Progenitor cell of endocrine pancreas (in vitro differentiated cells): ENCODE measurements at regions not wholly inside any gene's neighbourhood (a gene's known extent, or its start where the extent isn't known, plus 50 kb on each side); places are given as distances from the start of the nearest gene placed in this dataset.
"Not testable (repeated sequence)": the region's sequence is repeated elsewhere in the genome, so short reads cannot be mapped to it uniquely, and the experiment has no call there.

ENCODE experiments used
- DNase-seq: peaks from one replicate; pipeline ENCODE4 v3.0.0; 2021; ENCODE audit warnings: low spot score; ENCODE audit not compliant: unreplicated experiment
- H3K27ac Mint-ChIP-seq: 2 replicates; pipeline ENCODE4 v1.8.0; 2021; ENCODE audit warnings: mild to moderate bottlenecking, moderate library complexity, mixed read lengths
- H3K27me3 Mint-ChIP-seq: 2 replicates; pipeline ENCODE4 v1.8.0; 2021; ENCODE audit warnings: mixed read lengths
- H3K36me3 Mint-ChIP-seq: 2 replicates; pipeline ENCODE4 v1.8.0; 2022; ENCODE audit warnings: mixed read lengths; ENCODE audit not compliant: insufficient read depth
- H3K4me1 Mint-ChIP-seq: 2 replicates; pipeline ENCODE4 v1.8.0; 2021; ENCODE audit warnings: low read depth, mixed read lengths
- H3K4me3 Mint-ChIP-seq: 2 replicates; pipeline ENCODE4 v1.8.0; 2021; ENCODE audit warnings: low read depth, mild to moderate bottlenecking, moderate library complexity, mixed read lengths
- H3K9me3 Mint-ChIP-seq: 2 replicates; pipeline ENCODE4 v1.8.0; 2021; ENCODE audit warnings: low read depth, mixed read lengths
- TF ChIP-seq, protein P1 (sequence below): fragments of 200-600 bp; sonication (generic); IDR thresholded peaks from one replicate; pipeline ENCODE4 v1.5.0; 2021; ENCODE audit warnings: antibody characterized with exemption, mild to moderate bottlenecking; ENCODE audit not compliant: unreplicated experiment

DNA sequence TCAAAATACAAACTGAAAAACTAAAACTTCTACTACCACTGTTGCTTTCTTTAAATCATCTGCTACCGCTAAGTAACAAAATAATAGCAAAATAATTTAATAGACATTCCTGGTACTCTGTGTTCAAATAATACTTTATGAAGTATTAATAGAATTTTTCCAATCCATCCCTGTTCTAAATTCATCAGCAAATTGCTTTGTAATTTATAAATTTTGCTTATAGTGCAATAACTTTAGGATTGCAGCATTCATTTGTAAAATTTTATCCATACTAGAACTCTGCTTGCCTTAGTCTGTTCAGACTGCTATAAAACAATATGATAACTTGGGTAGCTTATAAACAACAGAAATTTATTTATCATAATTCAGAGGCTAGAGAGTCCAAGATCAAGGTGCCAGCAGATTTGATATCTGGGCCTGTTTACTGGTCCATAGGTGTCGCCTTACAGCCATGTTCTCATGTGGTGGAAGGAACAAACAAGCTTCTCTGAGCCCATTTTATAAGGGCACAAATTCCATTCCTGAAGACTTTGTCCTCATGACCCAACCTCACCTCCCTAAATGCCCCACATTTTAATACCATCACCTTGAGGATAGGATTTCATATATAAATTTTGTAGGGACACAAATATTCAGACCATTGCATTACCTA lies 415.1 kb upstream of the MAP2 start:
- no peak for DNase-seq
- H3K9me3 Mint-ChIP-seq = peaks cover 25% of the 10 kb centered on the region
- no peaks in the 10 kb centered on the region for H3K27me3 Mint-ChIP-seq
- TF ChIP-seq, protein P1, sequence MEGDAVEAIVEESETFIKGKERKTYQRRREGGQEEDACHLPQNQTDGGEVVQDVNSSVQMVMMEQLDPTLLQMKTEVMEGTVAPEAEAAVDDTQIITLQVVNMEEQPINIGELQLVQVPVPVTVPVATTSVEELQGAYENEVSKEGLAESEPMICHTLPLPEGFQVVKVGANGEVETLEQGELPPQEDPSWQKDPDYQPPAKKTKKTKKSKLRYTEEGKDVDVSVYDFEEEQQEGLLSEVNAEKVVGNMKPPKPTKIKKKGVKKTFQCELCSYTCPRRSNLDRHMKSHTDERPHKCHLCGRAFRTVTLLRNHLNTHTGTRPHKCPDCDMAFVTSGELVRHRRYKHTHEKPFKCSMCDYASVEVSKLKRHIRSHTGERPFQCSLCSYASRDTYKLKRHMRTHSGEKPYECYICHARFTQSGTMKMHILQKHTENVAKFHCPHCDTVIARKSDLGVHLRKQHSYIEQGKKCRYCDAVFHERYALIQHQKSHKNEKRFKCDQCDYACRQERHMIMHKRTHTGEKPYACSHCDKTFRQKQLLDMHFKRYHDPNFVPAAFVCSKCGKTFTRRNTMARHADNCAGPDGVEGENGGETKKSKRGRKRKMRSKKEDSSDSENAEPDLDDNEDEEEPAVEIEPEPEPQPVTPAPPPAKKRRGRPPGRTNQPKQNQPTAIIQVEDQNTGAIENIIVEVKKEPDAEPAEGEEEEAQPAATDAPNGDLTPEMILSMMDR = no peak
- no peak overlapping the region for H3K27ac Mint-ChIP-seq
- no peaks in the 10 kb centered on the region for H3K4me1 Mint-ChIP-seq
- H3K36me3 Mint-ChIP-seq = peaks cover 5% of the 10 kb centered on the region
- no peak overlapping the region for H3K4me3 Mint-ChIP-seq

DNA sequence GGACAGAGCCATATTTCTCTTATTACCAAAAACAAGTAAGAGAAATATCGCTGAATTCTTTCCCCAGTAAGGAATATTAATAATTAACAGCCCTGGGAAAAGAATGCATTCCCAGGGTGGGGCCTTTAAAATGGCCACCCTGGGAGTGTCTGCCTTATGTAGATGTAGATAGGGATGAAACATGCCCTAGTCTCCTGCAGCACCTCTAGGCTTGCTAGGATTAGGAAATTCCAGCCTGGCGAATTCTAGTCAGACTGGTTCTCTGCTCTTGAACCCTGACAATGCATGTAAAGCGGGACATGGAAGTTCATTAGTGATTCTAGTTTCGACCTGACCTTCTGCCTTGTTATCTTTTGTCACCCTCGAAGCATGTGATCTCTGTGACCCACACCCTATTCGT lies 405.2 kb upstream of the MAP2 start:
- not testable (repeated sequence) for H3K27me3 Mint-ChIP-seq, DNase-seq, H3K27ac Mint-ChIP-seq, H3K4me1 Mint-ChIP-seq, H3K36me3 Mint-ChIP-seq, H3K4me3 Mint-ChIP-seq
- peaks cover 20% of the 10 kb centered on the region for H3K9me3 Mint-ChIP-seq

DNA sequence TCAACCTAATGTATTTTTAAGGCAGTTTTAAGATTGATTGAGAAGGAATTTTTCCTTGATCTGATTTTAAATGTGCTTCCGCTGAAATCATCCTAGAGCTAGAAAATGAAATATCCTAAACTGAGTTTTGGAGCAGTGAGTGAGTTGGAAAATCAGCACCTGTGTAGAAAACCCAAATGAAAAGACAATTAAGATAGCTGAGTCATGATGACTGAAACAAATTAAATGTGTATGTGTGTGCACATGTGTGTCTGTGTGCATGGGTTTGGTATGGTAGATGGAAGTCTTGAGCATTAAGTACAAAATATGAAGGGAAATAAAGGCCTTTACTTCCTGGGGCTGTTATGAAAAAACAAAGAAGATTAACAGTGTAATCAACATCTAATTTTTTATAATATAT lies 394.6 kb upstream of the MAP2 start:
- Mint-ChIP-seq H3K9me3 (peaks cover 6% of the 10 kb centered on the region), H3K27me3 (no peaks in the 10 kb centered on the region), H3K4me1 (peaks cover 8% of the 10 kb centered on the region), H3K27ac (no peak overlapping the region), H3K4me3 (no peak overlapping the region), H3K36me3 (no peaks in the 10 kb centered on the region)
- DNase-seq = no peak
- TF ChIP-seq, protein P1 = no peak

- no peaks in the 10 kb centered on the region for H3K9me3 Mint-ChIP-seq
- H3K27ac Mint-ChIP-seq = no peak overlapping the region
- H3K4me1 Mint-ChIP-seq = no peaks in the 10 kb centered on the region
- no peaks in the 10 kb centered on the region for H3K27me3 Mint-ChIP-seq
- DNase-seq = no peak
- no peak overlapping the region for H3K4me3 Mint-ChIP-seq
- TF ChIP-seq, protein P1 = no peak
- no peaks in the 10 kb centered on the region for H3K36me3 Mint-ChIP-seq
Observed at GRCh38 chr2:209044307-209044706, 379.5 kb upstream of the MAP2 start.

DNA sequence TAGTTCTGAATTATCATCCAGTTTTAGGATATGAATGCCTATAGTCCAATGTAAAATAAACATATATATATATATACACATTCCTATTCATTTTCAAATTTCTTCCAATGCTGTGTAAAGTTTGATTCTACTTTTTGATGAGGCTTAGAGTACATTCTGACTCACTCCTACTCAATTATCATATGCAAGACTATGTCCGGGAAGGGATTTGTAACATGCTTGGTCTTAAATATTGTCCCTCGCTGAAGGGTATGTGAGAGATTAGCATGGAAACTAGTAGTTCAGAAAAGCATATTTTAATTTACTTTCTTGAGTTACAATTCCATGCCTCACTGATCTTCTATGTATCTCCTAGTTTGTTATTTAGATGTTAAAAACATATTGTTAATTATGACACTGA lies 377.7 kb upstream of the MAP2 start:
- TF ChIP-seq, protein P1 = no peak
- Mint-ChIP-seq H3K4me3 (no peak overlapping the region), H3K27me3 (no peaks in the 10 kb centered on the region), H3K9me3 (no peaks in the 10 kb centered on the region), H3K27ac (no peak overlapping the region), H3K36me3 (no peaks in the 10 kb centered on the region), H3K4me1 (no peaks in the 10 kb centered on the region)
- DNase-seq = no peak

DNA sequence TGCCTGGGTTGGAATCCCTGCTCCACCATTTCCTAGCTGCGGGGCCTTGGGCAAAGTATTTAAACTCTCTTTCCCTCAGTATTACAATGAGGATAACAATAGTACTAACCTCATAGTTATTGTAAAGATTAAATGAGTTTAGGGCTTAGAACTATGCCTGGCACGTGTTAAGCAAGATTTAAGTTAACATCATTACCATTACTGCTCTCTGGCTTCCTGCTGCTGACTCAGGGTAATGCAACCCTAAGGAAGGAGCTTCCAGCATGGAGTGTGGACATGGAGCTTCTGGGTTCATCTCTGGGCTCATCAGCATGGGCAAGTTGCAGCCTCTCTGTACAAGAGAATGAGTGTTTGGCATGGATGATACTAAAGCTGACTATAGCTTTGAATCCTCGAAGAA lies 374.2 kb upstream of the MAP2 start:
- no peaks in the 10 kb centered on the region for H3K27me3 Mint-ChIP-seq
- H3K9me3 Mint-ChIP-seq = peaks cover 11% of the 10 kb centered on the region
- H3K4me3 Mint-ChIP-seq = no peak overlapping the region
- peaks cover 2% of the 10 kb centered on the region for H3K4me1 Mint-ChIP-seq
- TF ChIP-seq, protein P1 = no peak
- no peak for DNase-seq
- no peaks in the 10 kb centered on the region for H3K36me3 Mint-ChIP-seq
- H3K27ac Mint-ChIP-seq = no peak overlapping the region
